ENCODE measurements at regions not wholly inside any gene's neighbourhood (a gene's known extent, or its start where the extent isn't known, plus 50 kb on each side); places are given as distances from the start of the nearest gene placed in this dataset.
"Not testable (repeated sequence)": the region's sequence is repeated elsewhere in the genome, so short reads cannot be mapped to it uniquely, and the experiment has no call there.

GRCh38 chr15:26070095-26070532 is 207.0 kb upstream of the ATP10A start:
- DNase-seq (ENCODE audit: insufficient read length, low spot score) (no peak), FAIRE-seq (no peak)
- TF ChIP-seq PAX5 (IDR thresholded peaks at IDR 0.05; ENCODE audit: insufficient read depth, low read length, severe bottlenecking) (no peak), SPI1 (IDR thresholded peaks at IDR 0.05; ENCODE audit: low read depth, low read length) (no peak), POU2F2 (IDR thresholded peaks at IDR 0.05; ENCODE audit: low read depth, low read length) (no peak), TAF1 (IDR thresholded peaks at IDR 0.05; ENCODE audit: low read depth, low read length) (no peak), POLR2A (IDR thresholded peaks at IDR 0.05; ENCODE audit: low read depth, low read length) (no peak), POLR2AphosphoS5 (IDR thresholded peaks at IDR 0.05; ENCODE audit: low read depth, low read length) (no peak)

DNA sequence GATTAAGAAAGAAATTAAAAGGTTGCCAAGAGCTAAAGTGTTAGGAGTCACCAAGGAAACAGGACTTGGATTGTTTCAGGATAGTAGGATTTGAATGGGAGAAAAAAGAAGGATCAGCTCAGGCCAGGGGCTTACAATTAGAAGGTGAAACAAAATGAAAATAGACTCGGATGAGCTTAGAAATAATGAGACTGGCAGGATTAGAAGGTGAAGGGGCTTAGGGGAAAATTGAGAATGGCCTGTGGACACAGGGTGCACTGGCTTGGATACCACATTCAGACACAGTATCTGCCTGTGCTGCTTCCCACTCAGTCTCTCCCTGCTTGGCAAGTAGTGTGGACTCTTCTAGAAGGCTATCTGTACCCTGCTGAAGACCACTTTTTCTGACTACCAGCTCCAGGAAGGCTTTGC is 206.1 kb upstream of the ATP10A start:
- DNase-seq (ENCODE audit: insufficient read length, low spot score) (no peak), FAIRE-seq (no peak)
- TF ChIP-seq POU2F2 (IDR thresholded peaks at IDR 0.05; ENCODE audit: low read depth, low read length) (no peak), SPI1 (IDR thresholded peaks at IDR 0.05; ENCODE audit: low read depth, low read length) (no peak), PAX5 (IDR thresholded peaks at IDR 0.05; ENCODE audit: insufficient read depth, low read length, severe bottlenecking) (no peak), TAF1 (IDR thresholded peaks at IDR 0.05; ENCODE audit: low read depth, low read length) (no peak), POLR2AphosphoS5 (IDR thresholded peaks at IDR 0.05; ENCODE audit: low read depth, low read length) (no peak), POLR2A (IDR thresholded peaks at IDR 0.05; ENCODE audit: low read depth, low read length) (no peak)

DNA sequence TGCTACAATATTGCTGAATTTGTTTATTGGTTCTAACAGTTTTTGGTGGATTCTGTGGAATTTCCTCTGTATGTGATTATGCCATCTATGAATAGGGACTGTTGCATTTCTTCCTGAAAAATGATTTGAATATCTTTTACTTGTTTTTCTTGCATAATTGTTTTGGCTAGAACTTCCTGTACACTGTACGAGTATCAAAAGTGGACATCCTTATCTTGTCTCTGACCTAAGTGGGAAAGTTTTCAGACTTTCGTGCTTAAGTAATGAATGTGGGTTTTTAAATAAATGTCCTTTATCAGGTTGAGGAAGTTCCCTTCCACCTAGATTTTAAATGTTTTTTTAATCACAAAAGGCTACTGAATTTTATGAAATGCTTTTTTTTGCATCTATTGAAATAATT is 203.8 kb upstream of the ATP10A start:
- TF ChIP-seq POLR2AphosphoS5 (IDR thresholded peaks at IDR 0.05; ENCODE audit: low read depth, low read length) (no peak), POU2F2 (IDR thresholded peaks at IDR 0.05; ENCODE audit: low read depth, low read length) (no peak), SPI1 (IDR thresholded peaks at IDR 0.05; ENCODE audit: low read depth, low read length) (no peak)
- FAIRE-seq (no peak), DNase-seq (ENCODE audit: insufficient read length, low spot score) (no peak)

DNA sequence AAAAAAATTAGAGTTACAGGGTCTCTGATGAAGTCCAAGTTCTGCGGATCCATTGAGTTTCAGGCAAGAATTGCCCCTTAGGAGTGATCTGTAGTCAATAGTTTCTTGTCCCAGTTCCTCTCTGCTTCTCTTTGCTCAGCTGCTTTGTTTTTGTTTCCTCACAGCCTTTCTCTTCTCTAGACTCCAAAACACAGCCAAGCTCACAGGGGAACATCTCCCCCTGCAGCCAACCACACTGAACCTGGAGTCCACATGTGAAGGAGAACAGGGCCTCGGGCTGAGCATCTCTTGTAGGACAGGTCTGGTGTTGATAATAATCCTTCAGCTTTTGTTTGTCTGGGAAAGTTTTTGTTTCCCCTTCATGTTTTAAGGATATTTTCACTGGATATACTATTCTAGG is 202.6 kb upstream of the ATP10A start:
- FAIRE-seq (no peak), DNase-seq (ENCODE audit: insufficient read length, low spot score) (no peak)
- TF ChIP-seq POLR2AphosphoS5 (IDR thresholded peaks at IDR 0.05; ENCODE audit: low read depth, low read length) (no peak), SPI1 (IDR thresholded peaks at IDR 0.05; ENCODE audit: low read depth, low read length) (no peak), TAF1 (IDR thresholded peaks at IDR 0.05; ENCODE audit: low read depth, low read length) (no peak), POU2F2 (IDR thresholded peaks at IDR 0.05; ENCODE audit: low read depth, low read length) (no peak), POLR2A (IDR thresholded peaks at IDR 0.05; ENCODE audit: low read depth, low read length) (no peak), PAX5 (IDR thresholded peaks at IDR 0.05; ENCODE audit: insufficient read depth, low read length, severe bottlenecking) (no peak)

GRCh38 chr15:26061248-26061647 is 198.1 kb upstream of the ATP10A start:
- FAIRE-seq (no peak), DNase-seq (ENCODE audit: insufficient read length, low spot score) (no peak)
- TF ChIP-seq POLR2A (IDR thresholded peaks at IDR 0.05; ENCODE audit: low read depth, low read length): no peak
- no peak for TF ChIP-seq TAF1 (IDR thresholded peaks at IDR 0.05; ENCODE audit: low read depth, low read length)
- no peak for TF ChIP-seq POU2F2 (IDR thresholded peaks at IDR 0.05; ENCODE audit: low read depth, low read length)
- no peak for TF ChIP-seq PAX5 (IDR thresholded peaks at IDR 0.05; ENCODE audit: insufficient read depth, low read length, severe bottlenecking)
- TF ChIP-seq POLR2AphosphoS5 (IDR thresholded peaks at IDR 0.05; ENCODE audit: low read depth, low read length): no peak
- no peak for TF ChIP-seq SPI1 (IDR thresholded peaks at IDR 0.05; ENCODE audit: low read depth, low read length)

GRCh38 chr15:26056766-26057165 is 193.6 kb upstream of the ATP10A start:
- not testable (repeated sequence) for DNase-seq (ENCODE audit: insufficient read length, low spot score); FAIRE-seq

- no peak for DNase-seq (ENCODE audit: insufficient read length, low spot score)
- no peak for TF ChIP-seq TAF1 (IDR thresholded peaks at IDR 0.05; ENCODE audit: low read depth, low read length)
- no peak for TF ChIP-seq SPI1 (IDR thresholded peaks at IDR 0.05; ENCODE audit: low read depth, low read length)
- TF ChIP-seq POU2F2 (IDR thresholded peaks at IDR 0.05; ENCODE audit: low read depth, low read length): no peak
- TF ChIP-seq POLR2A (IDR thresholded peaks at IDR 0.05; ENCODE audit: low read depth, low read length): no peak
- TF ChIP-seq POLR2AphosphoS5 (IDR thresholded peaks at IDR 0.05; ENCODE audit: low read depth, low read length): no peak
- TF ChIP-seq PAX5 (IDR thresholded peaks at IDR 0.05; ENCODE audit: insufficient read depth, low read length, severe bottlenecking): no peak
- FAIRE-seq: no peak
These were observed 188.9 kb upstream of the ATP10A start for GRCh38 chr15:26051761-26052675.

DNA sequence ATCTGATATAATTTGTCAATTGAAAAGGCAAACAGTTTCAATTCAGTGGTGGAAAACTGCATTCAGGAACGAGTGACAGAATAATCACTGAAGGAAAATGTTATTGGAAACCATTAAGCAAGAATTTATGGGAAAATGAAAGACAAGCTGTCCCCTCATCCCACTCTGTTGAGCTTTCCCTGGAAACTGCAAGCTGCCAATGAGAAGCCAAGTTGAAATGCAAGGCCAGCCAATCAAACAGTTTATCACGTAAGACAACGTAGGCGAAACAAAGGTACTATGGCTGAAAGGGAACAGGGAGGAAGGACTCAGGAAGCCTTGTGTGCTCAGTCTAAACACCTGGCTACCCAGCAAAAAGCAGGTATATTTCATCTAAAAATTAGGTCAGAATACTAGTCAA is 187.9 kb upstream of the ATP10A start:
- no peak for FAIRE-seq
- TF ChIP-seq SPI1 (IDR thresholded peaks at IDR 0.05; ENCODE audit: low read depth, low read length) (no peak), POU2F2 (IDR thresholded peaks at IDR 0.05; ENCODE audit: low read depth, low read length) (no peak), POLR2A (IDR thresholded peaks at IDR 0.05; ENCODE audit: low read depth, low read length) (no peak), TAF1 (IDR thresholded peaks at IDR 0.05; ENCODE audit: low read depth, low read length) (no peak), PAX5 (IDR thresholded peaks at IDR 0.05; ENCODE audit: insufficient read depth, low read length, severe bottlenecking) (no peak), POLR2AphosphoS5 (IDR thresholded peaks at IDR 0.05; ENCODE audit: low read depth, low read length) (no peak)

GRCh38 chr15:26049900-26050657 is 187.0 kb upstream of the ATP10A start:
- no peak for FAIRE-seq
- no peak for DNase-seq (ENCODE audit: insufficient read length, low spot score)
- no peak for TF ChIP-seq POU2F2 (IDR thresholded peaks at IDR 0.05; ENCODE audit: low read depth, low read length)
- no peak for TF ChIP-seq SPI1 (IDR thresholded peaks at IDR 0.05; ENCODE audit: low read depth, low read length)
- no peak for TF ChIP-seq PAX5 (IDR thresholded peaks at IDR 0.05; ENCODE audit: insufficient read depth, low read length, severe bottlenecking)
- TF ChIP-seq TAF1 (IDR thresholded peaks at IDR 0.05; ENCODE audit: low read depth, low read length): no peak
- TF ChIP-seq POLR2A (IDR thresholded peaks at IDR 0.05; ENCODE audit: low read depth, low read length): no peak
- TF ChIP-seq POLR2AphosphoS5 (IDR thresholded peaks at IDR 0.05; ENCODE audit: low read depth, low read length): no peak

More for the DNA sequence above, 187.9 kb upstream of the ATP10A start:
- DNase-seq (ENCODE audit: insufficient read length, low spot score): no peak

Measured in GM12891 (cell line).